ENCODE measurements at regions not wholly inside any gene's neighbourhood (a gene's known extent, or its start where the extent isn't known, plus 50 kb on each side); places are given as distances from the start of the nearest gene placed in this dataset.

- Mint-ChIP-seq H3K27ac (no peak overlapping the region), H3K9me3 (no peaks in the 10 kb centered on the region; the same call in 1 of the 3 replicates), H3K4me3 (no peak overlapping the region), H3K27me3 (ENCODE audit: insufficient read depth, low read depth, poor library complexity) (peaks cover 1% of the 10 kb centered on the region), H3K4me1 (peaks cover 8% of the 10 kb centered on the region), H3K36me3 (ENCODE audit: low read depth) (no peaks in the 10 kb centered on the region; the same call in 2 of the 3 replicates)
- Histone ChIP-seq H3K27ac (ENCODE audit: low read depth) (no peak overlapping the region), H3F3A (replicated peaks; ENCODE audit: low read depth) (no peaks in the 10 kb centered on the region), H3K4me1 (ENCODE audit: insufficient read depth) (no peaks in the 10 kb centered on the region; the same call in 1 of the 2 replicates), H2AFZ (no peak overlapping the region), H3K36me3 (ENCODE audit: insufficient read depth) (no peaks in the 10 kb centered on the region), H3K27me3 (ENCODE audit: insufficient read depth) (no peaks in the 10 kb centered on the region), H3K4me2 (no peak overlapping the region), H3K4me3 (no peak overlapping the region), H3K9me2 (ENCODE audit: insufficient read depth) (no peaks in the 10 kb centered on the region; the same call in none of the 2 replicates), H3K79me2 (replicated peaks; ENCODE audit: insufficient read depth) (no peaks in the 10 kb centered on the region), H4K20me1 (replicated peaks; ENCODE audit: insufficient read depth) (no peaks in the 10 kb centered on the region)
- ATAC-seq (no peak), DNase-seq (ENCODE audit: low spot score) (no peak)
- TF ChIP-seq ETS1 (IDR thresholded peaks at IDR 0.05) (no peak), REST (IDR thresholded peaks at IDR 0.05; ENCODE audit: unreplicated experiment) (no peak), ZNF331 (CRISPR knock-in tag; IDR thresholded peaks at IDR 0.05; ENCODE audit: low read depth) (no peak), ZNF114 (CRISPR knock-in tag; IDR thresholded peaks at IDR 0.05) (no peak), EZH2phosphoT487 (IDR thresholded peaks at IDR 0.05; ENCODE audit: unreplicated experiment) (no peak), NANOG (IDR thresholded peaks at IDR 0.05; ENCODE audit: borderline replicate concordance) (no peak), EZH2 (IDR thresholded peaks at IDR 0.05; ENCODE audit: low read depth, unreplicated experiment) (no peak), CREB1 (CRISPR knock-in tag; IDR thresholded peaks at IDR 0.05; ENCODE audit: low read depth) (no peak), JUNB (IDR thresholded peaks at IDR 0.05; ENCODE audit: unreplicated experiment) (no peak), POLR2AphosphoS5 (IDR thresholded peaks at IDR 0.05; ENCODE audit: low read depth) (no peak), STAT1 (IDR thresholded peaks at IDR 0.05; ENCODE audit: unreplicated experiment) (no peak), ZNF462 (CRISPR knock-in tag; IDR thresholded peaks at IDR 0.05) (no peak), CTCF (conservative IDR thresholded peaks at IDR 0.05; ENCODE audit: low read depth in 2 of 2) (no peak)
These were observed 131.2 kb upstream of the CYP1B1 start for GRCh38 chr2:38207168-38207567.

Data from GM23338 (cell line).